GM12878 (cell line): ENCODE measurements at regions not wholly inside any gene's neighbourhood (a gene's known extent, or its start where the extent isn't known, plus 50 kb on each side); places are given as distances from the start of the nearest gene placed in this dataset.

Source experiments
- ATAC-seq: fragments of 200-7000 bp; cut with Tn5 transposase; 3 replicates; pipeline ENCODE4 v1.9.1; 2020; ENCODE audit warnings: mild to moderate bottlenecking, moderate library complexity
- BruUV-seq: library from RNA; stranded (reverse); fragments of 400-500 nt; replicated peaks from 2 replicates; lab custom pipeline; 2021; lab: Mats Ljungman, UMichigan
- CTCF ChIA-PET: fragments of 300-600 bp; sonication (Branson Sonifier 250); formaldehyde crosslinking; extraction: SDS; loops from one replicate; lab custom pipeline; 2021; ENCODE audit warnings: inconsistent platforms; lab: Yijun Ruan, JAX
- POLR2A ChIA-PET: fragments of 350-600 bp; formaldehyde crosslinking; extraction: SDS; loops from one replicate; lab custom pipeline; 2021; ENCODE audit warnings: inconsistent platforms; lab: Charles Lee
- RAD21 ChIA-PET: fragments of 300-600 bp; sonication (Branson Sonifier 250); formaldehyde crosslinking; loops from one replicate; lab custom pipeline; 2023; ENCODE audit warnings: antibody characterized with exemption; ENCODE audit not compliant: unreplicated experiment; lab: Charles Lee
- SMC1A ChIA-PET: fragments of 300-600 bp; sonication (Branson Sonifier 250); formaldehyde crosslinking; loops from one replicate; lab custom pipeline; 2023; ENCODE audit not compliant: unreplicated experiment, uncharacterized antibody; lab: Charles Lee
- DNase-seq: peaks from one replicate; pipeline ENCODE4 v3.0.0-alpha.2; 2011; ENCODE audit warnings: low read depth, low spot score
- FAIRE-seq: peaks from 3 replicates; lab custom pipeline; 2011; peaks lifted over from hg19 to GRCh38; lab: Jason Lieb, UNC
- H2AFZ ChIP-seq: 2 replicates; pipeline ENCODE4 v1.6.0; 2011; ENCODE audit warnings: low read depth, low read length, control low read depth; ENCODE audit not compliant: control insufficient read depth
- H3K27ac ChIP-seq: 2 replicates; pipeline ENCODE4 v1.5.1; 2011; ENCODE audit warnings: control low read depth; ENCODE audit not compliant: control insufficient read depth, insufficient read depth
- H3K27me3 ChIP-seq, 2 experiments: replicated peaks in 1 of 2; 2 replicates each; pipeline versions ENCODE4 v1.6.0 to v1.6.1; 2011; ENCODE audit warnings: low read length in 1 of 2; ENCODE audit not compliant: control insufficient read depth in 2 of 2, insufficient read depth in 2 of 2
- H3K36me3 ChIP-seq, 2 experiments: 2 replicates each; pipeline ENCODE4 v1.5.1; 2011; ENCODE audit warnings: low read length in 1 of 2; ENCODE audit not compliant: control insufficient read depth in 2 of 2, insufficient read depth in 2 of 2
- H3K4me1 ChIP-seq: 2 replicates; pipeline ENCODE4 v1.6.1; 2011; ENCODE audit warnings: mild to moderate bottlenecking, low read length, moderate library complexity, mixed read lengths; ENCODE audit not compliant: control insufficient read depth, insufficient read depth
- H3K4me2 ChIP-seq: 2 replicates; pipeline ENCODE4 v1.6.0; 2011; ENCODE audit warnings: control low read depth; ENCODE audit not compliant: control insufficient read depth, insufficient read depth
- H3K4me3 ChIP-seq: fragments of 200-600 bp; sonication (generic); 2 replicates; pipeline ENCODE4 v1.5.1; 2016
- H3K79me2 ChIP-seq: 2 replicates; pipeline ENCODE4 v1.6.0; 2011; ENCODE audit warnings: low read length; ENCODE audit not compliant: control insufficient read depth, insufficient read depth
- H3K9ac ChIP-seq: 2 replicates; pipeline ENCODE4 v1.8.0; 2011; ENCODE audit warnings: low read length, control low read depth, mixed read lengths; ENCODE audit not compliant: control insufficient read depth, insufficient read depth
- H3K9me3 ChIP-seq: replicated peaks from 3 replicates; pipeline ENCODE4 v1.5.1; 2011; ENCODE audit warnings: mild to moderate bottlenecking, low read length; ENCODE audit not compliant: control insufficient read depth, insufficient read depth
- H4K20me1 ChIP-seq: 2 replicates; pipeline ENCODE4 v1.6.0; 2011; ENCODE audit not compliant: control insufficient read depth, insufficient read depth
- BMI1 ChIP-seq: fragments of 450-650 bp; IDR thresholded peaks from 2 replicates; pipeline ENCODE4 v1.6.1; 2016; ENCODE audit warnings: mild to moderate bottlenecking, moderate library complexity, borderline replicate concordance
- BRCA1 ChIP-seq: IDR thresholded peaks from 2 replicates; pipeline ENCODE4 v1.6.1; 2011; ENCODE audit warnings: low read depth, low read length, improper control_type of control experiment
- HDAC6 ChIP-seq: fragments of 200-600 bp; sonication (generic); IDR thresholded peaks from one replicate; pipeline ENCODE4 v1.8.0; 2017; ENCODE audit warnings: antibody characterized with exemption; ENCODE audit not compliant: unreplicated experiment
- KLF5 ChIP-seq: fragments of 450-650 bp; IDR thresholded peaks from 2 replicates; pipeline ENCODE4 v1.6.1; 2014; ENCODE audit warnings: mild to moderate bottlenecking; ENCODE audit not compliant: partially characterized antibody
- MAX ChIP-seq: IDR thresholded peaks from 2 replicates; pipeline ENCODE4 v1.6.1; 2012; ENCODE audit warnings: low read depth, low read length, improper control_type of control experiment
- NFXL1 ChIP-seq: fragments of 450-650 bp; IDR thresholded peaks from 2 replicates; pipeline ENCODE4 v1.6.1; 2017; ENCODE audit warnings: antibody characterized with exemption, mild to moderate bottlenecking, borderline replicate concordance
- ZBTB4 ChIP-seq: fragments of 450-650 bp; formaldehyde crosslinking; IDR thresholded peaks from 2 replicates; pipeline ENCODE4 v1.4.0; 2022; ENCODE audit warnings: mild to moderate bottlenecking, moderate library complexity
- WGBS: methylation state at CpG from one replicate; pipeline ENCODE4 v1.1.6; 2016; ENCODE audit warnings: low lambda C conversion rate; ENCODE audit not compliant: insufficient replicate concordance, insufficient coverage; ENCODE audit errors: missing lambda C conversion rate; 5-methylcytosine and 5-hydroxymethylcytosine counted together
- in situ Hi-C: fragments of 300-500 bp; cut with MboI; formaldehyde crosslinking; loops from 9 replicates; pipeline ENCODE4 v1.14.3; 2018; ENCODE audit warnings: mixed read lengths
- intact Hi-C: fragments of 100-400 bp; cut with micrococcal nuclease; formaldehyde crosslinking; loops from one replicate; pipeline ENCODE4 v1.14.2; 2022; ENCODE audit not compliant: unreplicated experiment

DNA sequence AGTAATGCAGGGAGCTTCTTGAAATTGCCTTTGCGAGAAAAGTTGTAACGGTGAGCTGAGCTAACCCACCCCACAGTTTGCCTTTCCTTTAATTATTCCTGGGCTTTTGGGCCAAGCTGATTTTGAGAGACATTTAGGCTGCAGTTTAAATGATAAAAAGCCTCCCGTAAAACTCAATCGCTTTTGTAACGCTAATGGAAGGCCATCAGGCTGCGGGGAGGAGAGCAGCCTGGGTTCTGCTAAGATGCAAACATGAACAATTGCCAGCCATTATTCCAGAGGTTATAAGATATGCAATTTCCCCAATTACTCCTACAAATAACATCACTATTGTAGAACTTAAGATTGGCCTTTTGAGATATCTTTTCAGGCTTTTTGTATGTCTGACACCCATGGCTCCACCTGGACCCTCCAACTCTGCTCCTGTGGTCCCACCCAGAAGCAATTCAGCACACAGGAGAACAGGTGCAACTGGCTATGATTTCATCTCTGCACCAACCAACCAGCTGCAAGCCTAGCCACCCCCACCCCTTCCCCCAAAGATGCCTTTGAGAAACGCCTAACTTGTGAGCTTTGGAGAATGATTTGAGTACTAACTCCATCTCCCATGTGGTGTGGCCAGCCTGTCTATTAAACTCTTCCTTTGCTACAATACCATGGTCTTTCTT, 108.2 kb upstream of the FAM9C start (continued):
- TF ChIP-seq ZBTB4: no peak
- TF ChIP-seq KLF5: no peak
- TF ChIP-seq BMI1: no peak

DNA sequence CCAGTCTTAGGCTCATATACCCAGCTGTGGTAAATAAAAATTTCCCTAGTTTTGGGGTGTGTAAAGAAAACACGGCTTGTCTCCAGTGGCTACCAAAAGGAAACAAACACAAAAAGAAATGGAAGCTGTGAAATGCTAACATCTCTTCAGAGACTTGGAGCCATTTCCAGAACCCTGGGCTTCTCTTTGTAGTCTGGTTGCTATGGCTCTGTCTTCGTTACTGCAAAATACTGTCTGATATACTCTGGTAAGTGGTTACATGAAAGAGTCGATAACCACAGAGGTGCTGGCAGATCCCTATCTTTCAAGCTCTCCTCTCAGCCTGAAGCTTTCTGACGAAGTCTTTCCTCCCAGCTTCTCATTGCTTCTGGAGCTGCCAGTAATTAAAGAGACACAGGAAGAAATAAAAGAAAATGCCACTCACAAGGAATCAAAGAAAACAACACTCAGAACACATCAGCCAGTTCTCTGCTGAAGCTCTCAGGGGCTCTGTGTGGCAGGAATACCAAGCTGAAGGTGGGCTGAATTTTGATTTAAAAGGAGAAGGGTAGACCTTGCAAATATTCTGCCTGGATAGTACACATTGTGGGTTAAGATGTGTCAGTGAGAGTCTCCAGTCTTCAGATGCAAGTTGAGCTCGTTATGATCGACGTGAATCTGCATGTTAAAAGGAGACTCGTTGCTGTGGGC, 107.6 kb upstream of the FAM9C start:
- peaks cover 8% of the 10 kb centered on the region; the same call in 2 of the 3 replicates for H3K9me3 ChIP-seq
- ChIA-PET SMC1A (interaction anchor here (0.8 to 1.5 kb wide), 4 partner anchors 9 to 64 kb away, joined by 3 to 4 read pairs (median 3); no protein-coding TSS in a partner anchor), POLR2A (no interaction called here), RAD21 (interaction anchor here (0.9 to 1.1 kb wide), 2 partner anchors 10 to 60 kb away, joined by 3 read pairs; no protein-coding TSS in a partner anchor), CTCF (no interaction called here)
- no peak overlapping the region for H3K4me3 ChIP-seq
- H3K27me3 ChIP-seq: no peaks in the 10 kb centered on the region
- H2AFZ ChIP-seq: no peak overlapping the region
- H3K27ac ChIP-seq: no peak overlapping the region
- no peaks in the 10 kb centered on the region for H3K36me3 ChIP-seq
- DNase-seq: no peak
- H3K79me2 ChIP-seq: no peaks in the 10 kb centered on the region
- H3K9ac ChIP-seq: no peak overlapping the region
- TF ChIP-seq HDAC6 (no peak), MAX (no peak), NFXL1 (no peak), BRCA1 (no peak)
- no peak for ATAC-seq
- in situ Hi-C loops (no loop called here), intact Hi-C loops (no loop called here)
- no peaks in the 10 kb centered on the region for H4K20me1 ChIP-seq
- H3K4me1 ChIP-seq: no peaks in the 10 kb centered on the region
- WGBS: 63% methylated on average over 8 of the region's 8 CpGs
- no peak for FAIRE-seq
- no TSS peak for BruUV-seq
- no peak overlapping the region for H3K4me2 ChIP-seq
